ENCODE measurements at regions not wholly inside any gene's neighbourhood (a gene's known extent, or its start where the extent isn't known, plus 50 kb on each side); places are given as distances from the start of the nearest gene placed in this dataset.
"Not testable (repeated sequence)": the region's sequence is repeated elsewhere in the genome, so short reads cannot be mapped to it uniquely, and the experiment has no call there.

- no peak for DNase-seq (ENCODE audit: low read depth)
These were observed 112.6 kb downstream of the LRIG2 start for GRCh38 chr1:113185463-113186104.

GRCh38 chr1:113190078-113190477 lies 117.1 kb downstream of the LRIG2 start:
- DNase-seq (ENCODE audit: low read depth), result no peak

GRCh38 chr1:113190930-113191329 lies 117.9 kb downstream of the LRIG2 start:
- no peak for DNase-seq (ENCODE audit: low read depth)

GRCh38 chr1:113191579-113192076 lies 118.6 kb downstream of the LRIG2 start:
- peak; percentile 55 for DNase-seq (ENCODE audit: low read depth)

GRCh38 chr1:113192242-113192641 lies 119.2 kb downstream of the LRIG2 start:
- DNase-seq (ENCODE audit: low read depth), result no peak

GRCh38 chr1:113192980-113193379 lies 120.0 kb downstream of the LRIG2 start:
- DNase-seq (ENCODE audit: low read depth), result no peak

- no peak for DNase-seq (ENCODE audit: low read depth)
These were observed 122.1 kb downstream of the LRIG2 start for GRCh38 chr1:113194846-113195830.

- DNase-seq (ENCODE audit: low read depth), result no peak
These were observed 124.8 kb downstream of the LRIG2 start for GRCh38 chr1:113197719-113198330.

- no peak for DNase-seq (ENCODE audit: low read depth)
These were observed 125.8 kb downstream of the LRIG2 start for GRCh38 chr1:113198806-113199205.

GRCh38 chr1:113199760-113200455 lies 126.9 kb downstream of the LRIG2 start:
- peak; percentile 26 for DNase-seq (ENCODE audit: low read depth)

- DNase-seq (ENCODE audit: low read depth), result no peak
These were observed 128.6 kb downstream of the LRIG2 start for GRCh38 chr1:113201560-113201959.

GRCh38 chr1:113205980-113206766 lies 133.2 kb downstream of the LRIG2 start:
- DNase-seq (ENCODE audit: low read depth), result peak; percentile 97

GRCh38 chr1:113207019-113207418 lies 134.0 kb downstream of the LRIG2 start:
- DNase-seq (ENCODE audit: low read depth), result peak; percentile 63

- DNase-seq (ENCODE audit: low read depth), result no peak
These were observed 134.5 kb downstream of the LRIG2 start for GRCh38 chr1:113207457-113207856.

GRCh38 chr1:113208425-113208824 lies 135.4 kb downstream of the LRIG2 start:
- DNase-seq (ENCODE audit: low read depth), result not testable (repeated sequence)

- DNase-seq (ENCODE audit: low read depth), result no peak
These were observed 137.2 kb downstream of the LRIG2 start for GRCh38 chr1:113210248-113210647.

GRCh38 chr1:113211467-113211866 lies 138.5 kb downstream of the LRIG2 start:
- no peak for DNase-seq (ENCODE audit: low read depth)

- no peak for DNase-seq (ENCODE audit: low read depth)
These were observed 142.0 kb downstream of the LRIG2 start for GRCh38 chr1:113215015-113215414.

GRCh38 chr1:113216664-113217063 lies 143.7 kb downstream of the LRIG2 start:
- no peak for DNase-seq (ENCODE audit: low read depth)

GRCh38 chr1:113217447-113218208 lies 144.6 kb downstream of the LRIG2 start:
- no peak for DNase-seq (ENCODE audit: low read depth)

All from renal cortical epithelial cell (primary cell).